Astrocyte of the spinal cord (primary cell): ENCODE measurements at regions not wholly inside any gene's neighbourhood (a gene's known extent, or its start where the extent isn't known, plus 50 kb on each side); places are given as distances from the start of the nearest gene placed in this dataset.

ENCODE experiments used
- DNase-seq: peaks from one replicate; pipeline ENCODE4 v3.0.0; 2011; ENCODE audit warnings: low read depth, low spot score
- H3K4me3 ChIP-seq: 2 replicates; pipeline ENCODE4 v1.5.1; 2011; ENCODE audit warnings: low read depth, mild to moderate bottlenecking, low read length, moderate library complexity
- in situ Hi-C: cut with HindIII; loops from 2 replicates; pipeline ENCODE4 v1.10.0; 2017; ENCODE audit warnings: low sequenced_read_pairs
- TF ChIP-seq, protein P1 (sequence below): IDR thresholded peaks from 2 replicates; pipeline ENCODE4 v1.5.1; 2012; ENCODE audit warnings: low read depth, mild to moderate bottlenecking, low read length, inconsistent platforms

DNA sequence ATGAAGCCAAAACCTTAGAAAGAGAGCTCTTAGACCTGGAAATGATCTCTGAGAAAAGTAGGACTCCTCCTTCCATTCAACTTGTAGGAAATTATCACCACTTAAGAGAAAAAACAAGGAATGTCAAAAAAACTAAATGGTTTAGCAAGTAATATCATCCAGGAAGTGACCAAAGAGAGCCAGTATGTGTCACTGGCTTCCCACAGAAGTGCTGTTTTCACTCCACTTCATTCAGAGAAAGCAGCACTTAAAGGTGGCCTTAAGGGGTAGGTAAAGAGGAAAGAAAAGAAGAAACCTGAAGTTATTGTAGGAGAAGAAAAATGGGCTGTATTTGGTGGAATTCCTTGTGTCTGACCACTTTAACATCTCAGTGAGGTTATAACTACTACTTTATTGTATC is 414.4 kb upstream of the ETAA1 start:
- DNase-seq = no peak
- TF ChIP-seq, protein P1, sequence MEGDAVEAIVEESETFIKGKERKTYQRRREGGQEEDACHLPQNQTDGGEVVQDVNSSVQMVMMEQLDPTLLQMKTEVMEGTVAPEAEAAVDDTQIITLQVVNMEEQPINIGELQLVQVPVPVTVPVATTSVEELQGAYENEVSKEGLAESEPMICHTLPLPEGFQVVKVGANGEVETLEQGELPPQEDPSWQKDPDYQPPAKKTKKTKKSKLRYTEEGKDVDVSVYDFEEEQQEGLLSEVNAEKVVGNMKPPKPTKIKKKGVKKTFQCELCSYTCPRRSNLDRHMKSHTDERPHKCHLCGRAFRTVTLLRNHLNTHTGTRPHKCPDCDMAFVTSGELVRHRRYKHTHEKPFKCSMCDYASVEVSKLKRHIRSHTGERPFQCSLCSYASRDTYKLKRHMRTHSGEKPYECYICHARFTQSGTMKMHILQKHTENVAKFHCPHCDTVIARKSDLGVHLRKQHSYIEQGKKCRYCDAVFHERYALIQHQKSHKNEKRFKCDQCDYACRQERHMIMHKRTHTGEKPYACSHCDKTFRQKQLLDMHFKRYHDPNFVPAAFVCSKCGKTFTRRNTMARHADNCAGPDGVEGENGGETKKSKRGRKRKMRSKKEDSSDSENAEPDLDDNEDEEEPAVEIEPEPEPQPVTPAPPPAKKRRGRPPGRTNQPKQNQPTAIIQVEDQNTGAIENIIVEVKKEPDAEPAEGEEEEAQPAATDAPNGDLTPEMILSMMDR = no peak
- in situ Hi-C loops = no loop called here

DNA sequence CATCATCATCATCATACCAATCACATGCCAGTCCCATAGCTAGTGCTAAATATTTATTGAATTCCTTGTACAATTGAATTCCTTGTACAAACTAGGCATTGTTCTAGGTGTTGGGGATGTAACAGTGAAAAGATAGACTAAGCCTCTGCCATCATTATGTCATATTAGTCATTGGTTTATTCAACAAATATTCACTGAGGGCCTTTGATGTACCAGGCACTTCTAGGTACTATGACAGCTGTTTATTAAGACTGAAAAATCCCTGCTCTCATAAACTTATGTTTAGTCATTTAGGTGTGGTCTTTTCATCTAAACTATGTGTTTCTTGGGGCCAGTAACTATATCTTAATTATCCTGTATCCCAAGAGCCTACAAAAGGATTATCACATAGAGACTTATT is 412.3 kb upstream of the ETAA1 start:
- DNase-seq = no peak
- H3K4me3 ChIP-seq = no peak overlapping the region
- TF ChIP-seq, protein P1 = no peak
- in situ Hi-C loops = no loop called here

More for the DNA sequence above, 414.4 kb upstream of the ETAA1 start:
- no peak overlapping the region for H3K4me3 ChIP-seq

DNA sequence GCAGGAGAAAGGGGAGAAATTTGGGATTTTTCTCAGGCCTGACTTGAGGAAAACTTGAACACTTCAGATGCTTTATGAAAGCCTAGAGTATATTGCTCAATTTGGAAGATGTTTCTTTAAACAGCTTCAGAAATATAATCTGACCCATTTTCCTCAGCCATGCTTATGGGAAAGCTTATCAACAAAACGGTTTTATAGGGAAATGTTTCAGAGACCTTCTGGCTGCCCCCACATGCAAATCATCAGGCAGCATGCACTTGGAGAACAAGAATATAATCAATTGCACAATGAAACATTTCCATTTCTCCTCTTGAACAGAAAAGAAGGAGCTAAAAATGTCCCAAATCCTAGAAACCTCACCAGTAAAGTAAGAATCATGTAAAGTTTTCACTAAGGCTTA is 411.2 kb upstream of the ETAA1 start:
- TF ChIP-seq, protein P1 = no peak
- in situ Hi-C loops = no loop called here
- no peak overlapping the region for H3K4me3 ChIP-seq
- DNase-seq = no peak

DNA sequence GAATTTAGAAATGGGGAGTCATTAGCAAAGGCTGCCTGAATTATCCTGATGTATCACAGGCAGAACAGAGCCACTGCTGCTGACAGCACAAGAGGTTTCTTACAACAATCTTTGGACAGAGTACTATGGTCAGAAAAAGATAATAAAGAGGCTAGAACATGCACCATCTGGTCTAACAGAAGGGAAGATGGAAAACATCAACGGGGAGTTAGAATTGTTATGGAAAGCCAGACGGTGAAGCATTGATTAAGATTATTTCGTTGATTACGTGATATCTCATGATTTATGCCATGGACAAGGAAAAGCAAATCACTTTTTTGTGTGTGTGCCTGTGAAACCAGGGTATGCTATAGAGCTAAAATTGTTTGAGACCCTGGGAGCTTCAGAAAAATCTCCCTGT is 409.4 kb upstream of the ETAA1 start:
- TF ChIP-seq, protein P1 = no peak
- H3K4me3 ChIP-seq = no peak overlapping the region
- in situ Hi-C loops = no loop called here
- DNase-seq = no peak

DNA sequence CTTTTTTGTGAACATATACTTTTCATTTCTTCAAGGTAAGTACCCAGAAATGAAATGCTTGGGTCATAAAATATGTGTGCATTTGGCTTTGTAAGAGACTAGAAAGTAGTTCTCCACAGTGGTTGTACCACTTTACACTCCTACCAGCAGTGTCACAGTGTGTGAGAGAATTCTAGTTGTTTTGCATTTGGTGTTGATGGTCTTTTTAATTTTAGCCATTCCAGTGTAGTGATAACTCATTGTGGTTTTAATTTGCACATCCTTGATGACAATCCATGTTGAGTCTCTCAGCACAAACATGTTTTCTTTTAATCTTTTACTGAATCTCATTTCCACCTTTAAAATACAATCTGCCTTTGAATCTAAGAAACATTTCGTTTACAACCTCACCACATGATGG is 402.5 kb upstream of the ETAA1 start:
- H3K4me3 ChIP-seq = no peak overlapping the region
- in situ Hi-C loops = no loop called here
- DNase-seq = no peak
- TF ChIP-seq, protein P1 = no peak

DNA sequence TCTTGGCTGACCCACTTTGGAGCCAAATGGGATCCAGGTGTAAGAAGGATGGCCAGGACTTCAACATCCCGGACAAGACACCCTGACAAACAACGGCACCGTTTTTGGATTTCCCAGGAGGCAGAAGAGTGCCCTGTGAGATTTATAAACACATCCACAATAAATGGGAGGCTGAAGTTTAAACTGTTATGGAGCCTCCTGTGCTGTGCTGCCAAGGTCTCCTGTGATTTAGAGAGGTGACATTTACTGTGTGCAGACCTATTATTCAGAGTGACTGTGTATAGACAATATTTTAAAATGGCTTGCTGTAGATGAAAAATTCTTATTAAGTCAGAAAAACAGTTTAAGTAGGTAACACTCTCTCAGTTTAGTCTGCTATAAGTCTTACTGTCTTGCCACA is 401.5 kb upstream of the ETAA1 start:
- no peak overlapping the region for H3K4me3 ChIP-seq
- in situ Hi-C loops = no loop called here
- DNase-seq = no peak
- TF ChIP-seq, protein P1 = no peak
